SU-DHL-6 (cell line): ENCODE measurements at regions not wholly inside any gene's neighbourhood (a gene's known extent, or its start where the extent isn't known, plus 50 kb on each side); places are given as distances from the start of the nearest gene placed in this dataset.

Source experiments
- CTCF ChIP-seq: fragments of 200-600 bp; sonication (generic); IDR thresholded peaks from one replicate; pipeline ENCODE4 v1.5.1; 2017; ENCODE audit warnings: antibody characterized with exemption, mild to moderate bottlenecking, low read length, moderate library complexity; ENCODE audit not compliant: insufficient read depth, poor library complexity, severe bottlenecking
- EZH2phosphoT487 ChIP-seq: fragments of 200-600 bp; sonication (generic), shearing (Covaris generic); conservative IDR thresholded peaks from 2 replicates; pipeline ENCODE4 v1.6.1; 2018; ENCODE audit warnings: mild to moderate bottlenecking, antibody characterized with exemption, low read length, moderate library complexity, mixed read lengths

- TF ChIP-seq CTCF (no peak), EZH2phosphoT487 (no peak)
These were observed 301.8 kb upstream of the MCTP2 start for GRCh38 chr15:93929375-93930094.
